Dermis microvascular lymphatic vessel endothelial cell (primary cell): ENCODE measurements at regions not wholly inside any gene's neighbourhood (a gene's known extent, or its start where the extent isn't known, plus 50 kb on each side); places are given as distances from the start of the nearest gene placed in this dataset.

Experiments
- DNase-seq, 2 donors: peaks; one replicate each; pipeline versions ENCODE4 v3.0.0 to v3.0.0-alpha.2; 2010; ENCODE audit warnings: low read depth in 2 of 2

DNA sequence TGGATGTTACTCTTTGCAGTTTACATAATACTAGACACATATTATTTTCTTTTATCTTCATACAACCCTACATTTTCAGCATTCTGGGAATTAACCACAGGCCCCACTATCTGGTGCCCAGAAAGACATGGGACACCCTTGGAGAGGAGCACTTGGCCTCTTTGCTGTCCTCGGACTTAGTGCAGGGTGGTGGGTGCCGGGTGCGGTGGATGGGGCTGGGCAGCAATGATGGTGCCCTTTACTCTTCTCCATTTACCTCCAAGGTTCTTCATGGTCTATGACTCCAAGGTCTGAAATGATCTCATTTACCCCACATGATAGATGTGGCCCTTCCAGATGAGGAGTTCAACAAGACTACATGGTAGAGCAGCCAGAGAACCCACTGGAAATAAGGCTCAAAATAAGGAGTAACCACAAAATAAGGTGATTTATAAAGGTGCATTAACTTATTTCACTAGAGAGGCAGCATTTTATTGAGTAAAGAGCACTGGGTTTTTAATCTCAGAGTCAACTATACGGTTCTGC, 56.2 kb upstream of the IGFBP3 start:
- no peak for DNase-seq

DNA sequence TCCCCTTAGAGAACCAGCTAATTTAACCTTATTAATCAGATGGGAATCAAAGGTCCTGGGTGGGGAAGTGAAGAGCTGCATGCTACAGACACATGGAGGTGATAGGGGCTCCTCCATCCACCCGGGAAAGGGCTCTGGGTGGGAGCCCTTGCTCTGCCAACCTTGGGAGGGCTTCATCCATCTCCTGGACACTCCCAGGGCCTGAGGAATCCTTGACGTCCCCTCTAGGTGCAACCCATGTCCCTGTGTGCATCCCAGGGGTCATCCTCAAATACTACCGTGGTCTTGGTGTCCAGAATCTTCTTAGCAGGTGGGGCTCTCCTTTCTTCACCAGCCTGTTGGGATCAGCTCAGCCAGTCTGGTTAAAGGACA, 55.4 kb upstream of the IGFBP3 start:
- DNase-seq: no peak

DNA sequence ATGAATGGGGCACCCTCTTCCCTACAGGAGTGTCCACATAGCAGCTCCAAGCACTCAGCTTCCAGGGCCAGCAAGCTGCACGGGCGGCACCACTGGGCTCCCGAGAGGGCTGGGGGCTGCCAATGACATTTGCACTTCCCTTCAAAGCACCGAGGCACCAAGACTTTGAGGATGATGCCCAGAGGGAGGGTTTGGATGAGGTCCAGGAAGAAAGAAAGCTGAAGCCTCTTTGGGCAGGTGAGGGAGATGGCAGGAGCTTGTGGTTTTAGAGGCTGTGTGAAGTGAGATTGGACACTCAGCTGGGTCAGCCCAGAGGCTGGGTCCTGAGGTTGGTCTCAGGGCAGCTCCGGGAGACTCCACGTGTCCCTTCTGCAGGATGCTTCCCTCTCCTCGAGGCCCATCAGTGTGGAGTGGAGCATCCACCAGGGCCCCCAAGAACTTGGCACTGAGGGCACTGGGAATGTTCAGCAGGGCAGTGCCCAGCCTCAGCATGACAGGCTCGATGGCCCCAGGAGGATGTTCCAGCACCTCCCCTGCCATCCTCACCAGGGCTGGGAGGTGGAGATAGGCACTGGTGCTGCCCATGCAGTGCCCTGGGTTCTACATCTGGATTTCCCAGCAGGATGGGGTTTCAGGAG, 54.9 kb upstream of the IGFBP3 start:
- DNase-seq: no peak

DNA sequence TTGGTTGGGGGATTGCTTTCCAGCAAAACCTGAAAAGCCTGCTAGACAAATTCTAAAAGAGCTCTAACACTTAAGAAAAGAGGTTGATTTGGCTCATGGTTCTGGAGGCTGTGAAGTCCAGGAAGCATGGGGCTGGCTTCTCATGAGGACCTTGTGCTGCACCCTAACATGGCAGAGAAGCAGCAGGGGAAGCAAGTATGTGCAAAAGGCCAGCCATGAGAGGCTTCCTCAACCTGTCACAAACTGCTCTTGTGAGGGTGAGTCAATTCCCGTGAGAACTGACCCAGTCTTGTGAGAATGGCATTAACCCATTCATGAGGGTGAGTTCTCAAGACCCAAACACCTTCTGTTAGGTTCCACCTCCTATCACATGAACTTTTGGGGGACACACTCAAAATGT, 54.3 kb upstream of the IGFBP3 start:
- no peak for DNase-seq

DNA sequence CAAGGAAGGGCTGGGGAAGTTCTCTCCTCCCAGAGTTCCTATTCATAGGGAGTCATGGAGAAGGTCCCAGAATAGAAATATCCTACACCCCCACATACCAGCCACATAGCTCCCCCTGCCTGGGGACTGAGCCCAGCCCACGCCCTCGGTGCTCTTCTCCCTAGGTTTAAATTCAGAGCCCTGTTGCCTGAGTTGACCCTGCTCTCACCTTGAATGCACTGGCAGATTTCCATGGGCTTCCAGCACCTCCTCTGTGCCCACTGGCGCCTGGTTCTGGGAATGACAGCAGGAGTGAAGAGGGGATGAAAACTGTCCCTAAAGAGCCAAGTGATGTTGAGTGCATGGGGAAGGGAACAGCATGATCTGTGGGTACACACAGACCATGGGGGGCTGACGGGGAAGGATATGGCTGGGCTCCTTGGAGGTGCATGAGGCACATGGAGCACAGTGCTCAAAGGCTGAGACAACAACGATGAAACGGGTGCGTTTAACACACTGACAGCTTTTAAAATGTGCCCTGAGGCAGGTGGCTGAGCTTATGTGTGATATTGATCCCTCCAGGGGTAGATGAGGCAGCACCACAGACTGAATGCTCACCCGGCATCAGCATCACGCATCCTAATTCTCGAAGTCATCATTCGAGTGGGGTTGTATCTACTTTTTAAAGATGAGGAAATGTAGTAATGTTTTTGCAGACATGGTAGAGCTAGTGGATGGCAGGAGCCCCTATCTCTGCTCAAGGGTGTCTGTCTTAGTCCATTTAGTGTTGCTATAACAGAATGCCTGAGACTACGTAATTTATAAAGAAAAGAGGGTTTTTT, 53.7 kb upstream of the IGFBP3 start:
- DNase-seq: no peak

DNA sequence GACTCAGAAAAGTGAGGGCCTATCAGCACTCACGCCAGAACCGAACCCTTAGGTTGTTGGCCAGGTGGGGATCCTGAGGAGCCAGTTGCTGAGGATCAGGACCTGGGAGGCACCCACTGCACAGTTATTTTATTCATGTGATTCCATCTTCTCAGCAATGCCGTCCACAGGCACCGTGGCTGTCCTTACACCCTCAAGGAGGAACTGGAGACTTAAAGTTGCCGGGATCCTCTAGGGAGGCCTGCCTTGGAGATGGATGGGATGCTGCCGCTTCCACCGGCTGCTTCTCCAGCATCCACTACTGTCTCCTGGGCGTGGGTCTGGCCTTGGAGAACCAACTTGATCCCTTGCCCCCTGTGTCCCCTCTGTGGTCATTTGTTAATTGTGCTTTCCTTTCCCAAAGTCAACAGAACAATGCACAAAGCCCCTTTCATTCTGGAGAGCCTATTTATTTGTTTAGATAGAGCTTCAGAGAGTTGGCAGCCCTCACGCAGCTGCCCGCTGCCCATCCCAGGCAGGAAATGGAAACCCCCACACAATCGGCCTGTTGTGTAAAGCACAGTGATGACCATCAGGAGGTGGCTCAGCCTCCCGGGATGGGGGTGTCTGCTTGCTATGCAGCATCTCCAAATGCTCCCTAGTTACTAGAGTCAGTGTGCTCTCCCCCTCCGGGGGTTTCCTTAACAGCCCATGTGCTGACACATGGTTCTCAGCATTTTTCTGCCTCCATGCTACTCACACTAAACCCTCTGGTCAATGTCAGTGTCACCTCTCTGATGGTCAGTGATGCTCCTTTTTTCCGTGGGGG, 52.9 kb upstream of the IGFBP3 start:
- peak in 1 of 2 donors; percentile 19 for DNase-seq

DNA sequence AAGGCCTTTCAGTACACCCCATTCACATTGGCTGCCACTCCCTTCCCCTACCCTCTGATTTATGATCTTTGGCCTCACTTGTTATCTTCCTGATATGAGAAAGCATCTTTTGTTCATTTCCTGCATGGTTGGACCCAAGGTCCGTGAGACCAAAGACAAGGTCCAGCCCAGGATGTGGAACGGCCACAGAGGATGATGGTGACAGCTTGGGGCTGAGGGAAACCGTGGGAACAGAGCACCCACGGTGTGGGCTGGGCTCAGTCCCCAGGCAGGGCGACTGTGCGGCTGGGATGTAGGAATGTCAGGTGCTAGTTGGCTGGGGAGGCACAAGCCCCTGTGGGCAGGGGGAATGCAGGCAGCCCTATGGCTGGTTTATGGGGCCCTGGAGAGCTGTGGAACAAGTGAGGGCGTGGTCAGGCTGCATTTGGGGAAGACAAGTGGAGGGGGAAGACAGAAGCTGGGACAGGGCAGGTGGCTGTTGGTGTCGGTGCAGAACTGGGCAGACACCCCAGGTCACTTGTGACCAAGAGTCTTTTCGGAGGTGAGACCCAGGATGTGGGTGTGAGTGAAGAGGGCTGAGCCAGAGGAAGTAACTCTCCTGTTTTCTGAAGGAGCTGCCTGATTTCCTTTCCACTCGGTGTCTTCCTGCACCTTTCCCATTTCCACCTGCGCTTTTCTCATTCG, 51.7 kb upstream of the IGFBP3 start:
- no peak for DNase-seq

DNA sequence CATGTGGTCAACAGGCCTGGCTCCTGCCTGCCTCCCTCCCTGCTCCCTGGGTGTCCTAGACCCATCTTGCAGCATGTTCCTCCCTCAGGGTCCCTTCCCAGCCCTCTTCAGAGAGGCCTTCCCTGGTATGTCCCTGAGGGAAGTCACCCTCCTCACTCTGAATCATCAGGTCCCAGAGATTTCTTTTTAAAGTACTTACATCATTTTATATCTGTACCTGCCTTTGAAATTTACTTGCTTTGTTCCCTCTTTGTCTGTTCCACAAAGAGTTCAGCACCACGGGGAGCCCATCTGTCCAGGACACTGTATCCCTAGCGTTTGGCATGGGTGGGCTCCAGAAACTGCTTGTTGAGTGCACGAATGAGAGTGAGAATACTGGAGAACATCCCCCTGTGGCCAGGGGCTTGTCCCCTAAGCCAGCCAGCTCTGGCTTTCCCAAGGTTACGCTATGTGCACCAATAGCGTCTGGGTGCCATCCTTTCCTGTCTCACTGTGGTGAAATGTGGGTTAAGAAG, 50.6 kb upstream of the IGFBP3 start:
- DNase-seq: no peak

DNA sequence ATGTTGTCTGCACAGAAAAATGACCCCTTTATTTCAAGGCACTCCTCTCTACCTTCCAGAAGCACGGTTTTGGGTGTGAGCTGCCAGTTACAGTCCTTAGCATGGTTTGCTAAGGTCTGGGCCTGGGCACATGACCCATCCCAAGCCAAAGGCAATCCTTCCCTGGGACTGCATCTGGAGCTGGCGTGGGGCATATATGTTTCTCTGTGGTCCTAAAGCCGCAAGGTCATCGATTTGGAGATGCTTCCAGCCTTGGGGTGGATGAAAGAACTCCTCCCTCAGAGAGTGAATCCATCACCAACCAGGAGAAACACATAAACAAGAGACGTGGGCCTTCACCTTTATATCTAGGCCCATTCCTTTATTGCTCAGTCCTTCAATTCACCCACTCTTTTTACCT, 50.1 kb upstream of the IGFBP3 start:
- DNase-seq: no peak
